Ascending aorta (tissue), 2 donors: ENCODE measurements at regions not wholly inside any gene's neighbourhood (a gene's known extent, or its start where the extent isn't known, plus 50 kb on each side); places are given as distances from the start of the nearest gene placed in this dataset.

Experiments
- DNase-seq, 2 donors: peaks; one replicate each; pipeline ENCODE4 v3.0.0-alpha.2; 2019; ENCODE audit warnings: low spot score in 2 of 2
- H3K27ac ChIP-seq, 2 donors: fragments of 200-600 bp; sonication (generic); one replicate each; pipeline ENCODE4 v1.5.1; 2016 to 2017; ENCODE audit warnings: mild to moderate bottlenecking in 1 of 2
- H3K27me3 ChIP-seq: fragments of 200-600 bp; sonication (generic); one replicate; pipeline ENCODE4 v1.5.1; 2017
- H3K36me3 ChIP-seq, 2 donors: fragments of 200-600 bp; sonication (generic); one replicate each; pipeline ENCODE4 v1.5.1; 2016
- H3K4me1 ChIP-seq, 2 donors: fragments of 200-600 bp; sonication (generic); one replicate each; pipeline ENCODE4 v1.5.1; 2016 to 2017; ENCODE audit warnings: mild to moderate bottlenecking in 1 of 2
- H3K4me3 ChIP-seq, 2 donors: fragments of 200-600 bp; sonication (generic); one replicate each; pipeline ENCODE4 v1.5.1; 2016 to 2017; ENCODE audit warnings: mild to moderate bottlenecking in 1 of 2
- H3K9me3 ChIP-seq, 2 donors: fragments of 200-600 bp; sonication (generic); one replicate each; pipeline ENCODE4 v1.5.1; 2016
- intact Hi-C: fragments of 100-400 bp; cut with DNase I; formaldehyde crosslinking; loops from one replicate; pipeline ENCODE4 v1.15.1; 2023
- TF ChIP-seq, protein P1 (sequence below), 3 experiments: fragments of 200-600 bp in 2 of 3; fragments of 450-650 bp in 1 of 3; sonication (generic) in 2 of 3; IDR thresholded peaks; one replicate each; pipeline ENCODE4 v1.5.1; 2016 to 2019; ENCODE audit warnings: antibody characterized with exemption in 3 of 3, mild to moderate bottlenecking in 1 of 3, moderate library complexity in 1 of 3

DNA sequence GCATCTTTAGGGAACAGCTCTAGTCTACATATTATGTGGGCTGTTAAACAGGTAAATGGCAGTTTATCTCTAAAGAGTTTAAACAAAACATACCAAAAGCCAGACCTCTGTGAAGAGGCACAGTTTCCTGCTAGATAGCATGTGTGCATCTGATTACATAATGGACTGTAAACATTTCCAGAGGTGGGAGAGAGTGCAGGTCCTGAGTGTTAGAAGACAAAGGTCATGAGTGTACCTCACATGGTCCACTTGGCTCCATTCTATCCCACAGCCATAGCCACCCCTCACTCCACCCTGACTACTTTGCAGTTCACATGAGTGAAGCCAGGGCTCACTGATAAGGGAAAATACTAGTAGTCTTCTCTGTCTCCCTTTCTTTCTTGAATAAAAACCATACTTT lies 233.4 kb downstream of the MTX2 start:
- DNase-seq: no peak
- no peak overlapping the region for H3K27ac ChIP-seq
- no peak overlapping the region for H3K4me3 ChIP-seq
- H3K9me3 ChIP-seq: no peaks in the 10 kb centered on the region
- TF ChIP-seq, protein P1, sequence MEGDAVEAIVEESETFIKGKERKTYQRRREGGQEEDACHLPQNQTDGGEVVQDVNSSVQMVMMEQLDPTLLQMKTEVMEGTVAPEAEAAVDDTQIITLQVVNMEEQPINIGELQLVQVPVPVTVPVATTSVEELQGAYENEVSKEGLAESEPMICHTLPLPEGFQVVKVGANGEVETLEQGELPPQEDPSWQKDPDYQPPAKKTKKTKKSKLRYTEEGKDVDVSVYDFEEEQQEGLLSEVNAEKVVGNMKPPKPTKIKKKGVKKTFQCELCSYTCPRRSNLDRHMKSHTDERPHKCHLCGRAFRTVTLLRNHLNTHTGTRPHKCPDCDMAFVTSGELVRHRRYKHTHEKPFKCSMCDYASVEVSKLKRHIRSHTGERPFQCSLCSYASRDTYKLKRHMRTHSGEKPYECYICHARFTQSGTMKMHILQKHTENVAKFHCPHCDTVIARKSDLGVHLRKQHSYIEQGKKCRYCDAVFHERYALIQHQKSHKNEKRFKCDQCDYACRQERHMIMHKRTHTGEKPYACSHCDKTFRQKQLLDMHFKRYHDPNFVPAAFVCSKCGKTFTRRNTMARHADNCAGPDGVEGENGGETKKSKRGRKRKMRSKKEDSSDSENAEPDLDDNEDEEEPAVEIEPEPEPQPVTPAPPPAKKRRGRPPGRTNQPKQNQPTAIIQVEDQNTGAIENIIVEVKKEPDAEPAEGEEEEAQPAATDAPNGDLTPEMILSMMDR (IDR thresholded peaks at IDR 0.05): no peak
- H3K4me1 ChIP-seq: no peaks in the 10 kb centered on the region
- intact Hi-C loops: no loop called here
- H3K36me3 ChIP-seq: no peaks in the 10 kb centered on the region
- H3K27me3 ChIP-seq: no peaks in the 10 kb centered on the region

DNA sequence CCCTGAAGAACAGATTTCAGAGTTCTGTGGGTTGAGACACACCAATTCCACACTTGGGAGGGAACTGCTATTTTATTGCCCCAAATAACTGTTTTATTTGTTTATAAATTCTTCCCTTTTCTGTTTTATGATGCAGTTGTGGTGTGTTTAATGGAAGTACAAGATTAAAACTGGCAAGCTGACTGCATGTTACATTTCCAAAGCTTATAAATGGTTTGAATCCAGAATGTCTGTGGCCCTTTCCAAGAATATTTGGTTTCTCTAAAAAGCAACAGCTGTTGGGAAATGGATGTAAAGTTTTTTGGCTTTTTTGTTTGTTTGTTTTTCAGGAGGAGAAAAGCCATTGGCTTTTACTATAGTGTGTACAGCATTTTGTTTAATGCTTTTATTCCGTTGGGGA lies 234.5 kb downstream of the MTX2 start:
- DNase-seq: no peak
- Histone ChIP-seq H3K4me3 (no peak overlapping the region), H3K36me3 (no peaks in the 10 kb centered on the region), H3K9me3 (no peaks in the 10 kb centered on the region), H3K27me3 (no peaks in the 10 kb centered on the region), H3K4me1 (no peaks in the 10 kb centered on the region), H3K27ac (no peak overlapping the region)
- intact Hi-C loops: no loop called here
- TF ChIP-seq, protein P1 (IDR thresholded peaks at IDR 0.05): no peak

DNA sequence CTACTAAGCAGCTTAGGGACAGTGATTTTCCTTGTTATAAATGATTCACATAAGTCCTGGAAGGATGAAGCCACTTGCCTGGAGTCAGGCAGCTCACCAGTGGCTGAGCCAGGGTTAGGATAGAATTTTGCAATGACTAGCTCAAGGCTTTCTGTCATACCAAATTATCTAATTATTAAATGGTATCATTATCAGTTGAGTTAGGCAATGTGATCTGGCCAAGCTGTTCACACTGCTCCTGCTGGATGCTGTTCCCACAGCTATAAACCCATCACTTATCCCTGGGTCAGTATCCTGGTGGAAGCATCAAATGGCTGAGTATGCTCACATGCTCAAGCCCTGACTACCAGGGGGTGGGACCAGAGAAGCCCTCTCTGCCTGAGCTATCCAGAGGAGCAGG lies 235.2 kb downstream of the MTX2 start:
- Histone ChIP-seq H3K27ac (no peak overlapping the region), H3K4me3 (no peak overlapping the region), H3K9me3 (no peaks in the 10 kb centered on the region), H3K36me3 (no peaks in the 10 kb centered on the region), H3K4me1 (no peaks in the 10 kb centered on the region), H3K27me3 (no peaks in the 10 kb centered on the region)
- TF ChIP-seq, protein P1 (IDR thresholded peaks at IDR 0.05): no peak
- intact Hi-C loops: no loop called here
- no peak for DNase-seq

DNA sequence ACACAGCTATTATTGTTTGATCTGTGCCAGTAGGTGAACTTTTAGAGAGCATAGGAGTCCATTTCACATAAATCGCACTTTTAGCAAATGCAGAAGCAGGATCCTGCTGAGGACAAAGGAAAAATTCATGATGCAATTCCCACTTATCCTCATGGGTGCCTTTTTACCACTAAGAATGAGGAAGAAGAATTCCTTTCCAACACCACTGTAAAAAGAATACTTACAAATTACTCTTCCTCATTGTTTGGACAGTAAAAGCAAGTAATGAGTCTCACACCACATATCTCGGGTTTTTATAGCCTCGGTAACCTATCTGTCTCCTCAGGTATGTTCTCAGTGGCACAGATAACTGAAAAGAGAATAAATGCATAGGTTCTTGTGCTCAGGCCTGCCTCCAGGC lies 238.5 kb downstream of the MTX2 start:
- no peaks in the 10 kb centered on the region for H3K4me1 ChIP-seq
- no peak for DNase-seq
- no peaks in the 10 kb centered on the region for H3K27me3 ChIP-seq
- TF ChIP-seq, protein P1 (IDR thresholded peaks at IDR 0.05): no peak
- H3K36me3 ChIP-seq: no peaks in the 10 kb centered on the region
- H3K27ac ChIP-seq: no peak overlapping the region
- no peak overlapping the region for H3K4me3 ChIP-seq
- no peaks in the 10 kb centered on the region for H3K9me3 ChIP-seq
- intact Hi-C loops: no loop called here

DNA sequence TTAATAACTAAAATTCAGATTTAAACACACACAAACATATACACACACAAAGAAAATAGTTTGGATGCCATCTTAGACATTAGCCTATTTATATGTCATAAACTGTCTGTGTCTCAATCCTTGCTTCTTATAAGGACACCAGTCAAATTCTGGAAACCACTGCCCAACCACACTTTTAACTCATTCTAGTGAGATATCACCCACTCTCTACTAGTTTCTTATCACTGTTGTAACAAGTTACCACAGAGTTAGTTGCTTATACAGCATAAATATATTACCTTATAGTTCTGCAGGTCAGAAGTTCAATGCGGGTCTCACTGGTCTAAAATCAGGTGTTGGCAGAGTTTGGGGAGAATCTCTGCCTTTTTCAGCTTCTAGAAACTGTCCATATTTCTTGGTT lies 239.1 kb downstream of the MTX2 start:
- H3K4me3 ChIP-seq: no peak overlapping the region
- DNase-seq: no peak
- intact Hi-C loops: no loop called here
- H3K4me1 ChIP-seq: no peaks in the 10 kb centered on the region
- no peak overlapping the region for H3K27ac ChIP-seq
- H3K36me3 ChIP-seq: no peaks in the 10 kb centered on the region
- TF ChIP-seq, protein P1 (IDR thresholded peaks at IDR 0.05): no peak
- no peaks in the 10 kb centered on the region for H3K27me3 ChIP-seq
- H3K9me3 ChIP-seq: no peaks in the 10 kb centered on the region

DNA sequence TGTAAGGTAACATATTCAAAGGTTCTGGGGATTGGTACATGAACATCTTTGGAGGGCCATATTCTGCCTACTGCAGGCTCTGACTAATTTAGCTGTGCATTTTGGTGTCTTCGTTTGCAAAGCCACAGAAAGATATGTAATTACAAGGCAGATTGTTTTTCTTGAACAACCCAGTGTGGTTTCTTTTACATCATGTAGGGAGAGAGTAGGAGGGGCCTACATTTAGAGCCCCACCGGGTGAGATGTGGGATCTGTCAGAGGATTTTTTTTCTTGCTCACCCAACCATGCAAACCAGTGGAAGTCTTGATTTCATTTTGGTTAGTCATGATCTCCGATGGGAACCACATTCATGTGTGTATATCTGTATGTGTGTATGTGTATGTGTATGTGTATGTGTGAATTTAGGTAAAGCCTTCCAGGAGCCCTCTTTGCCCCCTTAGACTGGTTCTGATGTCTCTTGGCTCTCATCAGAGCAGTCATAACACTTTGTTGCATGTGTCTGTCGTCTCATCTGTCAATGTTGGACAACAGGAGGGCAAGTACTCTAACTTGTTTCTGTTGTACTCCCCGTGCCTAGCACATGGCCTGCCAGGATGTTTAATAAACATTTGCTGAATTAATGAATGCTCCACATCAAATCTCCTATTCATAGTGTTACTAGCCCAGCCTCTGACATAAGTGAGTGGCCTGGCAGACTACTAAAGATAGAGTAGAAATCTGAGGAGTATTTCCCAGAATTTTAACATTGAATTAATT lies 239.9 kb downstream of the MTX2 start:
- TF ChIP-seq, protein P1 (IDR thresholded peaks at IDR 0.05): no peak
- H3K4me1 ChIP-seq: no peaks in the 10 kb centered on the region
- no peak for DNase-seq
- no peak overlapping the region for H3K27ac ChIP-seq
- H3K27me3 ChIP-seq: no peaks in the 10 kb centered on the region
- intact Hi-C loops: no loop called here
- H3K9me3 ChIP-seq: no peaks in the 10 kb centered on the region
- H3K4me3 ChIP-seq: no peak overlapping the region
- H3K36me3 ChIP-seq: no peaks in the 10 kb centered on the region
